GM18517 (cell line): ENCODE measurements at regions not wholly inside any gene's neighbourhood (a gene's known extent, or its start where the extent isn't known, plus 50 kb on each side); places are given as distances from the start of the nearest gene placed in this dataset.
"Not testable (repeated sequence)": the region's sequence is repeated elsewhere in the genome, so short reads cannot be mapped to it uniquely, and the experiment has no call there.

ENCODE experiments used
- ATAC-seq: cut with Tn5 transposase; IDR thresholded peaks from one replicate; pipeline ENCODE4 v1.9.1; 2021; ENCODE audit warnings: mild to moderate bottlenecking, moderate library complexity; ENCODE audit not compliant: unreplicated experiment

DNA sequence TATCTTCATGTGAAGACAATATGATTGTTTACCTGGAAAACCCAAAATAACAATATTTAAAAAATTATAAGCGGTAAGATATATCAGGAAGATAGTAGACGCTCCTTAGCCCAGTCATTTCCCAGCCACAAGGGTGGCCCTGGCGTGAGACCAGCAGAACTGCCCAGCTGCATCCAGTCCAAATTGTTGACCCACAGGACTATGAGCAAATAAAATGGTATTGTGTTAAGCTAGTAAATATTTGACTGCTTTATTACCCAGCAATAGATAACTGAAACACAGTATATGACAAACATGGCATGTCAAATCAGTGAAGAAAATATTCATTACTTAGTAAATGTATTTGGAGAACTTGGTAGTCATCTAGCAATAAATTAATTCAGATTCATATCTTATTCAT lies 294.3 kb upstream of the SPAG17 start:
- ATAC-seq: no peak

DNA sequence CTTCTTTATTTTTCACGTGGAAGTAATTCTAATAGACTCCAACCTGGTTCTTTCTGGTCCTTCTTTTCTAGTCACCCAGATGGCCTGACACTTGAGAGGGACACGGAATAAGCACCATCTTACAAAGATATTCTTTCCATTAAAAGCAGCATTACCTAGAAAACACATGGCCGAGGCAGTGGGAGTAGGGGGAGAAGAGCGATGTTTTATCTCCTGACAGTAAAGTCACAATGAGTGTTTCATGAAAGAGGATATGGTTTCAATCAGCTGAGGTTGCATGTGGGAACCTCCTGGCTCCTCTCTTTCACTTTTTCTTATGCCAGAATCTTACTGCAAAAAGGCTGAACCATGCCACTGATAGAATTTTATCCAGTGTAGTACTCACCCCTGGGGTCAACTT lies 288.8 kb upstream of the SPAG17 start:
- no peak for ATAC-seq

DNA sequence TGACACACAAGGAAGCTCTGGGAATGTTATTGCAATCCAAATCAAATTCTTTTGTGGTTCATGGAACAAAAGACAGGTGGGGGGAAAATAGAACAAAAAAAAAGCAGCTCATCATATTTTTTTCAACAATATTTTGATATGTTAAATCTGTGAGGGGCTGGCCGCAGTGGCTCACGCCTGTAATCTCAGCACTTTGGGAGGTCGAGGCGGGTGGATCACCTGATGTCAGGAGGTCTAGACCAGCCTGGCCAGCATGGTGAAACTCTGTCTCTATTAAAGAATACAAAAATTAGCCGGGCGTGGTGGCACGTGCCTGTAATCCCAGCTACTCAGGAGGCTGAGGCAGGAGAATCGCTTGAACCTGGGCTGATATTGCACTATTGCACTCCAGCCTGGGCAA lies 279.4 kb upstream of the SPAG17 start:
- not testable (repeated sequence) for ATAC-seq

DNA sequence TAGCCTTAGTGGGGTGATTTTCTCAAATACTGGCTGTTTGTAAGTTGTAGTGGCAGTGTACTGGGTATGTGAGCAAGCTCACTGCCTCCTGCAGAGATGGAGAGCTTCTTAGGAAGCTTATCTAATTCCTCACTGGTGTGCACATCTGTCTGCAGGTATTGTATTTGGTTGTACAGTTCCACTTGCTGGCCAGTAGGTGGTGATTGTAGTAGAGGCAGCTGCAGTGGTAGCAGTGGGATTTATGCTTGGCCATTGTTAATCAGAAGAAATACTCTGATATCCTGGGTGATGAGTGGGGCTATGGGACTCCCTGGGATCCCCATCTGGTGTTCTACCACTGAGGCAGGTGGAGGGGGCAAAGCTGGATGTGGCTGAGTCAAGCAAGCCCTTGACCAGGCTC lies 276.1 kb upstream of the SPAG17 start:
- no peak for ATAC-seq

DNA sequence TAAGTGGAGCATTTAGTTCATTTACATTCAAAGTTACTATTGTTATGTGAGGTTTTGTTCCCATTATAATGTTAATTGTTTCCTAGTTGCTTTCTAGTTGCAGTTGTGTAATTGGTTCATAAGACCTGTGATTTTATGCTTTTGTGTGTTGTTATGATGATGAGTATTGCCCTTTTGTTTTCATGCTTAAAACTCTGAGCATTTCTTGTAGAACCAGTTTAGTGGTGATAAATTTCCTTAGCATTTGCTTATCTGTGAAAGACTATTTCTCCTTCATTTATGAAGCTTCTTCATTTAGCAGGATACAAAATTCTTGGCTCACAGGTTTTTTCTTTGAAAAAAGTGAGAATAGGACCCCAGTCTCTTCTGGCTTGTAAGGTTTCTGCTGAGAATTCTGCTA lies 274.8 kb upstream of the SPAG17 start:
- no peak for ATAC-seq

DNA sequence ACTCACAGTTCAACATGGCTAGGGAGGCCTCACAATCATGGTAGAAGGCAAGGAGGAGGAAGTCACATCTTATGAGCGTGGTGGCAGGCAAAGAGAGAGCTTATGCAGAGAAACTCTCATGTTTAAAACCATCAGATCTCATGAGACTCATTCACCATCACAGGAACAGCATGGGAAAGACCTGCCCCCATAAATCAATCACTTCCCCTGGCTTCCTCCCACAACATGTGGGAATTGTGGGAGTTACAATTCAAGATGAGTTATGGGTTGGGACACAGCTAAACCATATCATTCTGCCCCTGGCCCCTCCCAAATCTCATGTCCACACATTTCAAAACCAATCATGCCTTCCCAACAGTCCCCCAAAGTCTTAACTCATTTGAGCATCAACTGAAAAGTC lies 268.8 kb upstream of the SPAG17 start:
- ATAC-seq: not testable (repeated sequence)

DNA sequence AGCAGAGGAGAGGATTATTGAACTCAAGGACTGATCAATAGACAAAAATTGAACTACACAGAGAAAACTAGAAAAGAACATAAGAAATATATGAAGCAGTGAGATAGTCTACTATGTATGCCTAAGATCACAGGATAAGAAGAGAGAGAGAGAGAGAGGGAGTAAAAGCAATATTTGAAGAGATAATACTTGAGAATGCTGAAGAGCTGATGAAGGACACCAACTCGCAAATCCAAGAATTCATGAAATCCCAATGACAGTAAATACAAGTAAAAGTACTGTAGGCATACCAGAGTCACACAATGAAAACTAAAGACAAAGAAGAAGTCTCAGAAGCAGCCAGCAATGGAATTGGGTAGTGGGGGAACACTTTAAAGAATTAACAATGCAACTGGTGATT lies 260.1 kb upstream of the SPAG17 start:
- ATAC-seq: no peak

DNA sequence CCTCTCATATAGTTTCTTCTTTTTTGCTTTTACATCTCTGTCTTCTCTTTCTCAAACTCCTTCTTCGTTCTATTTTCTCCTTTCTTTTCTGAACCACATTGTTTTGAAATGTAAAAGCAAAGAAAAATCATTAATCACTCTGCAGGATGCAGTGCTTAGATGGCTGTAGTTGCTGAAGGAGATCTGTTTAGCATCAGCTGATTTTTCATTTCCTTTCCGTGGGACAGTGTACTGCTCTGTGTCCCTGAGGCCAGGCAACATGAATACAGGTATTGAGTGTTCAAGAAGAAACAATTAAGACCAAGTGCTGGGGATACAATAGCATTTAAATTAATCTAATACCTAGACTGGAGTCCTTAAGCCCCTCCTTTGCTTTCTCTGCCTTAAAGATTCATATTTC lies 257.2 kb upstream of the SPAG17 start:
- ATAC-seq: no peak

DNA sequence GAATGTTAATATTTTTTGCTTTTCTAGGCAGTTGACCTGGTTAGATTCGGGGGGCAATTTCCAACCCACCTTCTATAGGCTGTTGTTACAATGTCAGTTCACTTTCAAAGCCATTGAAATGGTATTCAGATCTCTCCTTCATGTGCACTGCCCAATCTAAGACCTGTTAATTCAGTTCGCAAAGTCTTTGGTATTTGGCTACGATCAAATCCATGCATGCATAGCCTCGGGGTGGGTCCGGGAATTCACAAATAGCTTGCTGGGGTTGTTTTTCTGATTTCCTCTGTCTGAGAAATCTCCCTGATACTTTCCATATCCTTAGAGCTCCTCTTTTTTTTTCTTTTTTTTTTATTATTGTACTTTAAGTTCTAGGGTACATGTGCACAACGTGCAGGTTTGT lies 252.6 kb upstream of the SPAG17 start:
- no peak for ATAC-seq

DNA sequence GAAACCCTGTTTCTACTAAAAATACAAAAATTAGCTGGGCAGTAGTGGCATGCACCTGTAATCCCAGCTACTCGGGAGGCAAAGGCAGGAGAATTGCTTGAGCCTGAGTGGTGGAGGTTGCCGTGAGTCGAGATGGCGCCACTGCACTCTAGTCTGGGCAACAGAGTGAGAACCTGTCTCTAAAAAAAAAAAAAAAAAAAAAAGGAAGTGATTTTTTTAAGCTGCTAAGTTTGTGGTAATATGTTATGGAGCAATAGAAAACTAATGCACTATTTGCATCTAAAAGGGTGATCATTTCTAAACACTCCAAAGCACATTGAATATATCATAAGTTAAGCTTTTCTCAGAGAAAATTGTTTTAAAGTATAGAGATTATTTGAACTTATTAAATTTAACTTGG lies 244.8 kb upstream of the SPAG17 start:
- ATAC-seq: no peak

DNA sequence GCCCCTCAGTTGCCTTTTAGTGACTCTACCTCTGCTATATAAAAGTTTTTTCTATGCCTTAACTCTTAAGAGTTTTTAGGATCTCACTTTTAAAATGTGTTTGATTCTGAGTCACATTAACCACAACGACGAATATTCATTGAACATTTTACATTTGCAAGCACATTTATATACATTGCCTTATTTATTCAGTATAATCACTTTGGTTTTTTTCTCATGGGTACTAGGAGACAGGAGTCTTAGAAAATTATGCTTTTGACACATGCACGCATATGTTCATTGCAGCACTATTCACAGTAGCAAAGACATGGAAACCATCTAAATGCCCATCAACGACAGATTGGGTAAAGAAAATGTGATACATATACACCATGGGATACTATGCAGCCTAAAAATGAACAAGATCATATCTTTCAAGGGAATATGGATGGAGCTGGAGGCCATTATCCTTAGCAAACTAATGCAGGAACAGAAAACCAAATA lies 236.9 kb upstream of the SPAG17 start:
- ATAC-seq: no peak

DNA sequence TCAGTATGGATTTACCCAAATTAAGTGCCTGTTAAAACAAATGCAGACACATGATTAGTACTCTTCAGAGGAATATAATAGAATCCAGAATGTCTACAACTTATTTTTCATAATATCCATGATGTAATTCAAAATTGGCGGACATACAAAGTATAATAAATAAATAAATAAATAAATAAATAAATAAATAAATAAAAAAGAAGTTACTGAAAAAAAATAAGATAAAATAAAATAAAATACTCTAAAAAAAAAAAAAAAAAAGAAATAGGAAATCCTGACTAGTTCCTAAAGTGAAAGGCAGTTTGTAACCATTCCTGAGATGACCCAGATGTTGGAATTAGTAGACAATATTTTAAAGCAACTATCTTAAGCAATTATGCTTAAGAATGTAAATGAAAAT lies 219.0 kb upstream of the SPAG17 start:
- ATAC-seq: no peak

DNA sequence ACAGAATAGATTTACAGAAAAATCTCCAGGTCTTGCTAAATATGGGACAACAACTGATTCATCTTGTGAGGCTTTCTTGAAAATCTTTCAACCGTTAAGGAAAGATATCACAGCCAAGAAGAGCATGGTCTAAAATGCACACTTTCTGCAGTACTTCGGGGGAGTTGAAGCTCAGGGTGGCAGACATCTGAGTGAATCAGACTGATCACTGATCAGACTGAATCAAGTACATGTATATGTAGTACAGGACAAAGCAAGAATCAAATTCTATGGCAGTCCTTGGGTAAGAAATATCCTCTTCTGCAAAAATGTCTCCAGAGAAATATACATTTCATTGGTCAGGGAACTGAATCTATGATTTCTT lies 212.4 kb upstream of the SPAG17 start:
- ATAC-seq: no peak

DNA sequence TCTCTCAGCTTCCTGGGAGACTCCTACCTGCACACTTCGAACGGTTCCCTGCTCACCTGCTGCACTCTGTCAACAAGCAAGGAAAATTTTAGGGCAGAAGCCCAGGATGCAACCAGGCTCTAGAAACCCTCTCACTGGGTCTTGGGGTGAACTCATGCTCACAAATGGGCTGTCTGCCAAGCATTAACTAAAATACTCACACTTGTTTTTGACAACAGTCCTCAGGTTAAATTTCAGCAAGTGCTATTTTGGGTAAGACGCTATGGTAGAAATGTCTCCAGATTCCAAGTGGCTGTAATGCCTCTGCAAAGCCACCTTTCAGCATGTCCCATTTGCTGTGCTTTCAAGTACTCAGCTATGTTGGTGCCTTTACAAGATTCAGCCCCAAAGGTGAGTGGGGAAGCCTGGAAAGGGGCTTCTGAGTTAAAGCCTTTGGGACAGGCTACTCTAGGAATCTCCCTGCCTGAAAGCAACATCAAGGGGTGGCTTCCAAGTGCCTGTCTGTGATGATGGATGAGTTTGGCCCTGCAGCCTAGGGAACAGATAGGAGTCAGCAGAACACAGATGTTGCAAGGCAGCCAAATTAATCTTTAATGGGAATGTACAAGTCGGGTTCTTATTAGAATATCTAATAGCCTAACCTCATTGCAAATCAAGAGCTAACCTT lies 211.9 kb upstream of the SPAG17 start:
- ATAC-seq: no peak

DNA sequence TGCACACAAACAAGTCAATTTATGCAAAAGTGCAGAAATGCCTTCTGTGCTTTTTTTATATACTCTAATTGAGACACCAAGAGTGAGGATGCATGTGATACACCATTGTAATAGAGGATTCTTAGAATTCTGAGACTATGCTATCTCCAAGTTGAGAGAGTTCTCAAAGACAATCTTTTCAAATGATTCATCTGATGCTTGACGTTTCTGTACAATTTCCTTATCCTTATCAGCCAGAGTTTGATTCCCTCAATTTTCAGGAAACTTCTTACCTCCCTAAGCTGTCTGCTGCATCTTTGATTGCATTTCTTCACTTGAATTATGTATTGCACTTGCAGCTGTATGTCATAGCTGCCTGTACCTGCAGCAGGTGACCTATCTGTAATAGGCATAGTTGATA lies 211.3 kb upstream of the SPAG17 start:
- no peak for ATAC-seq

DNA sequence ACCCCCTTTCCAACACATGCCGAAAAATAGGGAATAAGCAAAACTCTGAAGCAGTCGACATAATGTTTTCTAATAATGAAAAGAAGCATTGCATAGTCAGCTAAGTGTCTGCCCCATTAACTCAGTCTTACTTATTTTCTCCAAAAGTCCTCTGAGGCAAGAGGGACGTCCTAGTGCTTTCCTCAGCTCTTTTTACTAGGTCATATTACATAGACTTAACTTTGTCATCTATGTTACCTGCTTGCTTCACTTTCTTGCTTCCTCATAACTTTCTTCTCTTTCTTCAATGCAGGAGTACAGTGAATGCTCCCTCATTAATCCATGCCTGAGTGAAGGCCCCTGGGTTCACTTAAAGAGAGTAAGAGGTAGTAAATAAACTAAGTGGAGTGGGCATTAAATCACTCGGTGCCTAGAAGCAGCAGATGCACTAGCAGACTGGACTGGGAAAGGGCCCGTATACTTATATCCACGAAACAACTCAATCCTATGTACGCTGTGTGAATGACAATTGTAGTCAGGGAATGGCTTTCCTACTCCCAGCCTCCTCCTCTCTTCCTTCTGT lies 210.5 kb upstream of the SPAG17 start:
- no peak for ATAC-seq

DNA sequence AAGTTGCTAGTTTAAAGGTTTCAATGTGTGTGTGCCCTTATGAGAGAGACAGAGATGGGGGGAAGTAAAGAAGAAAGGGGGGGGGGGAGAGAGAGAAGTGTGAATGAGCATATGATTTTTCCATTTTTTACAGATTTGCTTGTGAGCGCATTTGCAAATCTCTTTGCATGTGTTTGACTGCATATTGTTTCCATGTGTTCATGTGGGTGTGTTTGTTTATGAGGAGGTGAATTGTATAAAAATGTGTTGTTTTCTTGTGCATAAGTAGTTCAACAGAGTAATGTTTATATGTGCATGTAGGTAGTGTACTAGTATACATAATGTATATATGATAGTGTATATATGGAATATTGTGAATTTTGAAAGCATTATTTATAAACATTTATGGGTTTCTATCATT lies 205.9 kb upstream of the SPAG17 start:
- no peak for ATAC-seq

DNA sequence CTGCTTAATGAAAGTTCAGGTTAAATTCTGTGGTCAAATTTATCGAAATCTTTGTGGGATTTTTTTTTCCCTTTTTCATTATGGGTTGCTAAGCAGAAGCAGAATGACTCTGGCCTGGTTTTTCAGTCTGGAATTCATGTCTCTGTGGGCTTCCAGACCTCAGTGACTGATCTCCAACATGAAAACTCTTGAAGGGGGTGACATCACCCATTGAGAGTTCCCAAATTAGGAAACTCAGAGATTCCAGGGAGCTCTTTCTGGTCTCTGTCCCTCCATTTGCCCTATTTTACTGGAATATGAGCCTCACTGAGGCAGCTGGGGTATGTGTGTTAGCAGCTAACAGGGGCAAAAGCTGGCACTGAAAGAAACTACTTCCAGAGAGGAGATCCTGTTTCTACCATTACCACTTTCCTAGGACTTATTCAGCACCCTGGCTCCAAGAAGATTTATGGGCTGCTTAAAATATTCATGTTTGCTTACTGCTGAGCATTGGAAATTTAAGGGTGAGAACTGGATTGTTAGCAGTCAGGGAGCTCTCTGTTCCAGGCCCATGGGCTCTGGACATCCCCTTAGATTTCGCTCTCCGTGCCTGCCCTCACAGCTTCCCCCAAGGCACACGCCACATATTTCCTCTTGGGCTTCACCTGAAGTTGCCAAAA lies 203.4 kb upstream of the SPAG17 start:
- no peak for ATAC-seq

DNA sequence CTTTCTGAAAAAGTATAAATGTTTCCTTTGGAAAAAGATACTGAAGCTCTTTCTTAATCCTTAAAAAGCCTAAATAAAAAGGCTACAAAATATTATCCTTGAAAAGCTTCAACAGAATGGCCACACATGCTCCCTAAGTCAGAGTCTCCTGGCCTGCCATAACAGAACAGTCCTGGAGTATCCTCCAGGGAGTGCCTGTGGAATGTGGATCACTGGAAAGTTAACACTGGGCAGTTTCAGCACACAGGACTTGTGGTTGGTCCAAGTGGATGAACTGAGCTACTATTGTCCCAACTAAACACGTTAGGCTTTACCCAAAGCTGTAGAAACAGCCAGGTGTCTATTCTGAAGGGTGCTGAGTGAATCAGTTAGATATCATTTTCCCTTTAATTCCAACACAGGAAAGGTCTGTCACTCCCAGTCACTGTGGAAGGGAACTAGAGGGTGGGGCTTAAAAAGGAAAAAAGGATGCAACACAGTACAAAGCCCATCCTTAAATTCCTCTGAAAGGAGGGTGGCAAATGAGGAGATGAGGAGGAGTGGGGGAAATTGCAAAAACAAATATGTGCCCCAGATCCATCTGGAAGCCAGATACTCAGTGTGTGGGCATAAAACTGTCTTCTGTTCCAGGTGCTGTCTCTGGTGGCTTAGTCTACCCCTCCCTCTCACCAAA lies 196.3 kb upstream of the SPAG17 start:
- ATAC-seq: no peak

DNA sequence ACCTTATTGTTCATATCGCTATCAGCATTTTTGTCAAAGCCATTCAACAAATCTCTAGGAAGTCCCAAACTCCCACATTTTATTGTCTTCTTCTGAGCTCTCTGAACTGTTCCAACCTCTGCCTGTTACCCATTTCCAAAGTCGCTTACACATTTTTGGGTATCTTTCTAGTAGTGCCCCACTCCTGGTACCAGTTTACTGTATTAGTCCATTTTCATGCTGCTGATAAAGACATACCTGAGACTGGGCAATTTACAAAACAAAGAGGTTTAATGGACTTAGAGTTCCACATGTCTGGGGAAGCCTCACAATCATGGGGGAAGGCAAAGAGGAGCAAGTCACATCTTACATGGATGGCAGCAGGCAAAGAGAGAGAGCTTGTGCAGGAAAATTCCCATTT lies 192.2 kb upstream of the SPAG17 start:
- ATAC-seq: not testable (repeated sequence)

DNA sequence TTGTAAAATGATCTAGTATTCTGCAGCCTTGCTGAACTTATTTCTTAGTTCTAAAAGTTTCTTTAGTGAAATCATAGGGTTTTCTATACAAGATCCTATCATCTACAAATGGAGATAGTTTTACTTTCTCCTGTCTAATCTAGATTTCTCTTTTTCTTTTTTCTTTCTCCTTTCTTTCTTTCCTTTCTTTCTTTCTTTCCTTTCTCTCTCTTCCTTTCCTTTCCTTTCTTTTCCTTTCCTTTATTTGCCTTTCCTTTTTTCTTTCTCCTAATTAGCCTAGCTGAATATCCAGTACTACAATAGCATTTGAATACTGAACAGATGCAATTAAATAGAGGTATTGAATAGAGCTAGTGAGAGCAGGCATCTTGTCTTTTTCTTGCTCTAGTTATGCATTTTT lies 186.6 kb upstream of the SPAG17 start:
- no peak for ATAC-seq

DNA sequence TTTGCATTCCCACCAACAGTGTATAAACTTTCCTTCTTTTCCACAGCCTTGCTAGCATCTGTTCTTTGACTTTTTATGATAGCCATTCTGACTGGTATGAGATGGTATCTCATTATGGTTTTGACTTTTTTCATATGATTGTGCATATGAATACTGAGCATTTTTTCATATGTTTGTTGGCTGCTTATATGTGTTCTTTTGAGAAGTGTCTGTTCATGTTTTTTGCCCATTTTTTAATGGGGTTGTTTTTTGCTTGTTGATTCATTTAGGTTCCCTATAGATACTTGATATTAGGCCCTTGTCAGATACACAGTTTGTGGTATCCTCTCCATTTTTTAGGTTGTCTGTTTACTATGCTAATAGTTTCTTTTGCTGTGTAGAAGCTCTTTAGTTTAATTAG lies 185.8 kb upstream of the SPAG17 start:
- ATAC-seq: no peak
